ENCODE measurements at regions not wholly inside any gene's neighbourhood (a gene's known extent, or its start where the extent isn't known, plus 50 kb on each side); places are given as distances from the start of the nearest gene placed in this dataset.

GRCh38 chr2:138217975-138218374 is 253.7 kb downstream of the HNMT start:
- TF ChIP-seq, protein P1, sequence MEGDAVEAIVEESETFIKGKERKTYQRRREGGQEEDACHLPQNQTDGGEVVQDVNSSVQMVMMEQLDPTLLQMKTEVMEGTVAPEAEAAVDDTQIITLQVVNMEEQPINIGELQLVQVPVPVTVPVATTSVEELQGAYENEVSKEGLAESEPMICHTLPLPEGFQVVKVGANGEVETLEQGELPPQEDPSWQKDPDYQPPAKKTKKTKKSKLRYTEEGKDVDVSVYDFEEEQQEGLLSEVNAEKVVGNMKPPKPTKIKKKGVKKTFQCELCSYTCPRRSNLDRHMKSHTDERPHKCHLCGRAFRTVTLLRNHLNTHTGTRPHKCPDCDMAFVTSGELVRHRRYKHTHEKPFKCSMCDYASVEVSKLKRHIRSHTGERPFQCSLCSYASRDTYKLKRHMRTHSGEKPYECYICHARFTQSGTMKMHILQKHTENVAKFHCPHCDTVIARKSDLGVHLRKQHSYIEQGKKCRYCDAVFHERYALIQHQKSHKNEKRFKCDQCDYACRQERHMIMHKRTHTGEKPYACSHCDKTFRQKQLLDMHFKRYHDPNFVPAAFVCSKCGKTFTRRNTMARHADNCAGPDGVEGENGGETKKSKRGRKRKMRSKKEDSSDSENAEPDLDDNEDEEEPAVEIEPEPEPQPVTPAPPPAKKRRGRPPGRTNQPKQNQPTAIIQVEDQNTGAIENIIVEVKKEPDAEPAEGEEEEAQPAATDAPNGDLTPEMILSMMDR (IDR thresholded peaks at IDR 0.05; ENCODE audit: borderline replicate concordance, extremely low read depth, low read length, poor library complexity, severe bottlenecking), result no peak
- no peak for TF ChIP-seq EZH2 (IDR thresholded peaks at IDR 0.05; ENCODE audit: borderline replicate concordance, low read depth, low read length, severe bottlenecking)
